ENCODE measurements at regions not wholly inside any gene's neighbourhood (a gene's known extent, or its start where the extent isn't known, plus 50 kb on each side); places are given as distances from the start of the nearest gene placed in this dataset.

GRCh38 chr13:63438951-63439350 lies 2023.3 kb upstream of the PCDH20 start:
- no peak for TF ChIP-seq CTCF (IDR thresholded peaks at IDR 0.05)
- DNase-seq (ENCODE audit: low spot score) (no peak), ATAC-seq (ENCODE audit: low FRiP score) (no peak)

- no peak for TF ChIP-seq CTCF (IDR thresholded peaks at IDR 0.05)
- DNase-seq (ENCODE audit: low spot score) (no peak), ATAC-seq (ENCODE audit: low FRiP score) (no peak)
Measured at GRCh38 chr13:63436325-63436668, 2020.6 kb upstream of the PCDH20 start.

GRCh38 chr13:63435667-63436324 lies 2020.1 kb upstream of the PCDH20 start:
- no peak for TF ChIP-seq CTCF (IDR thresholded peaks at IDR 0.05)
- DNase-seq (ENCODE audit: low spot score) = no peak
- ATAC-seq (ENCODE audit: low FRiP score) = peak; percentile 51

GRCh38 chr13:63433546-63434150 lies 2018.0 kb upstream of the PCDH20 start:
- ATAC-seq (ENCODE audit: low FRiP score) = no peak
- no peak for TF ChIP-seq CTCF (IDR thresholded peaks at IDR 0.05)

GRCh38 chr13:63427170-63427569 lies 2011.5 kb upstream of the PCDH20 start:
- ATAC-seq (ENCODE audit: low FRiP score) = no peak

More at GRCh38 chr13:63433546-63434150, 2018.0 kb upstream of the PCDH20 start:
- DNase-seq (ENCODE audit: low spot score) = no peak

GRCh38 chr13:63425131-63425530 lies 2009.5 kb upstream of the PCDH20 start:
- no peak for ATAC-seq (ENCODE audit: low FRiP score)
- DNase-seq (ENCODE audit: low spot score) = no peak
- TF ChIP-seq CTCF (IDR thresholded peaks at IDR 0.05) = no peak

More at GRCh38 chr13:63427170-63427569, 2011.5 kb upstream of the PCDH20 start:
- DNase-seq (ENCODE audit: low spot score) = no peak
- no peak for TF ChIP-seq CTCF (IDR thresholded peaks at IDR 0.05)

- no peak for ATAC-seq (ENCODE audit: low FRiP score)
- TF ChIP-seq CTCF (IDR thresholded peaks at IDR 0.05) = no peak
- DNase-seq (ENCODE audit: low spot score) = no peak
Measured at GRCh38 chr13:63421123-63421522, 2005.5 kb upstream of the PCDH20 start.

Data from omental fat pad (tissue), 3 donors.